Stimulated activated CD4-positive, alpha-beta T cell treated with anti-CD3 and anti-CD28 coated beads, TNF-alpha, amount 100 ng/mL, for 48 hours (primary cell): ENCODE measurements at regions not wholly inside any gene's neighbourhood (a gene's known extent, or its start where the extent isn't known, plus 50 kb on each side); places are given as distances from the start of the nearest gene placed in this dataset.
"Not testable (repeated sequence)": the region's sequence is repeated elsewhere in the genome, so short reads cannot be mapped to it uniquely, and the experiment has no call there.

ENCODE experiments used
- DNase-seq, 3 donors: peaks; one replicate each; pipeline ENCODE4 v3.0.0-alpha.2; 2020; ENCODE audit warnings: low read depth in 3 of 3

- no peak for DNase-seq
Measured at GRCh38 chr4:66284991-66285451, 614.7 kb upstream of the EPHA5 start.

GRCh38 chr4:66279084-66279483, 608.8 kb upstream of the EPHA5 start:
- no peak for DNase-seq

GRCh38 chr4:66275411-66276038, 605.2 kb upstream of the EPHA5 start:
- no peak for DNase-seq

- no peak for DNase-seq
Measured at GRCh38 chr4:66273110-66273509, 602.8 kb upstream of the EPHA5 start.

GRCh38 chr4:66270356-66270755, 600.1 kb upstream of the EPHA5 start:
- DNase-seq = not testable (repeated sequence)

GRCh38 chr4:66266554-66266953, 596.3 kb upstream of the EPHA5 start:
- not testable (repeated sequence) for DNase-seq

- no peak for DNase-seq
Measured at GRCh38 chr4:66266035-66266434, 595.7 kb upstream of the EPHA5 start.

GRCh38 chr4:66252291-66252690, 582.0 kb upstream of the EPHA5 start:
- no peak for DNase-seq

GRCh38 chr4:66246643-66247042, 576.4 kb upstream of the EPHA5 start:
- DNase-seq = no peak

GRCh38 chr4:66235876-66236275, 565.6 kb upstream of the EPHA5 start:
- DNase-seq = no peak

- DNase-seq = no peak
Measured at GRCh38 chr4:66229885-66230284, 559.6 kb upstream of the EPHA5 start.

GRCh38 chr4:66225539-66225938, 555.2 kb upstream of the EPHA5 start:
- no peak for DNase-seq

- DNase-seq = no peak
Measured at GRCh38 chr4:66223068-66223703, 552.9 kb upstream of the EPHA5 start.

- no peak for DNase-seq
Measured at GRCh38 chr4:66219401-66219800, 549.1 kb upstream of the EPHA5 start.

GRCh38 chr4:66216252-66216651, 546.0 kb upstream of the EPHA5 start:
- DNase-seq = no peak

GRCh38 chr4:66212489-66212888, 542.2 kb upstream of the EPHA5 start:
- no peak for DNase-seq

- no peak for DNase-seq
Measured at GRCh38 chr4:66204534-66205247, 534.4 kb upstream of the EPHA5 start.

GRCh38 chr4:66202870-66203269, 532.6 kb upstream of the EPHA5 start:
- DNase-seq = no peak

GRCh38 chr4:66197451-66197850, 527.2 kb upstream of the EPHA5 start:
- no peak for DNase-seq

GRCh38 chr4:66193487-66193886, 523.2 kb upstream of the EPHA5 start:
- DNase-seq = no peak

GRCh38 chr4:66187175-66187720, 517.0 kb upstream of the EPHA5 start:
- DNase-seq = no peak

GRCh38 chr4:66186095-66186494, 515.8 kb upstream of the EPHA5 start:
- no peak for DNase-seq

- no peak for DNase-seq
Measured at GRCh38 chr4:66182636-66183035, 512.3 kb upstream of the EPHA5 start.
